PC-9 (cell line): ENCODE measurements at regions not wholly inside any gene's neighbourhood (a gene's known extent, or its start where the extent isn't known, plus 50 kb on each side); places are given as distances from the start of the nearest gene placed in this dataset.

Experiments
- CTCF ChIP-seq: fragments of 200-600 bp; sonication (generic); conservative IDR thresholded peaks from 2 replicates; pipeline ENCODE4 v1.6.1; 2017; ENCODE audit warnings: mixed run types, antibody characterized with exemption, mild to moderate bottlenecking, moderate library complexity
- EZH2 ChIP-seq: fragments of 200-600 bp; sonication (generic); IDR thresholded peaks from 2 replicates; pipeline ENCODE4 v1.8.0; 2017; ENCODE audit warnings: antibody characterized with exemption, low read depth

GRCh38 chr5:42035526-42035925 lies 110.4 kb downstream of the FBXO4 start:
- TF ChIP-seq CTCF (no peak), EZH2 (no peak)
